ENCODE measurements at regions not wholly inside any gene's neighbourhood (a gene's known extent, or its start where the extent isn't known, plus 50 kb on each side); places are given as distances from the start of the nearest gene placed in this dataset.

DNA sequence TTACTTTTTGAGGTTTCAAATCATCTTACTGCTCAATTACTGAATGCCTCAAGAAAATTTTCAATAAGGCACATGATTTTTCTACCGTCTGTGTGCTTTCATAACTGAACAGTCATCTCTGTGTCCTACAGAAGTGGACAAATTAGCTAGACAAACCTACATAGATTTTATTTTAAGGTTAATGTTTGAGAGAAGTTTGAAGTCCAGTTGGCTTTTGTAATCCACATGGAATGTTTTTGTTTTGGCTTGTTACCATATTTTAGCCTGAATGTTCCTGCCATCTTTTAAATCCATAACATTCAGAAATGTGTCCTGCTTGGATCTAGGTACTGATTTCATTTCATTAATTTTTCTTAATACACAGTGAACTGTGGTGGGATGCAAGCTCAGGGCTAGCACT lies 730.1 kb downstream of the IGSF11 start:
- DNase-seq, result no peak

DNA sequence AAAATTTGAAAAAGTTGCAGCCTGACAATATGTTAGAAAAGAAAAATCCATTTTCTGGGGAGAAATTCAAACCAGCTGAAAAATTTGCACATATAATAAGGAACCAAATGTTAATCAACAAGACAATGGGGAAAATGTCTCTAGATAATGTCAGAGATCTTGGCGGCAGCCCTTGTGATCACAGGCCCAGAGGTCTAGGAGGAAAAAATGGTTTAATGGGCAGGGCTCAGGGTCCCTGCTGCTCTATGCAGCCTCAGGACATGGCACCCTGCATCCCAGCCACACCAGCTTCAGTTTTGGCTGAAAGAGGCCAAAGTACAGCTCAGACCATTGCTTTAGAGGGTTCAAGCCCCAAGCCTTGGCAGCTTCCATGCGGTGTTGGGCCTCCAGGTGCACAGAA lies 701.9 kb downstream of the IGSF11 start:
- no peak for DNase-seq

DNA sequence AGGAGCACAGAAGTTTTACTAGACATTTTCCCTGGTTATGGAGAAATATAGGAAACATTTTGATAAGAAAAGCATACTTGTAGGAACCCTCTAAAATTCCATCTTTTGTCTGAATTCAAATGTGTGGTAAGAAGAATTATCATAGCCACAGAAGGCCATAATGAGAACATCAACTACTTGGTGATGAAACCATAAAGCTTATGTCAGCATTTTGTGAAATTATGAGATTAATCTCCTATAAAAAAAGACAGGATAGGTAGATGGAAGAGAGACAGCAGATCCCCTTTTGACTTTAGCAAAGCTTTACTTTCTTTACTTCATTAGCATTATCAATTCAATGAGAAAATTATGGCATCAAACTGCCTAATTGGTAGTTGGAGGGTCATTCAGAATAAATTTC lies 697.0 kb downstream of the IGSF11 start:
- no peak for DNase-seq

DNA sequence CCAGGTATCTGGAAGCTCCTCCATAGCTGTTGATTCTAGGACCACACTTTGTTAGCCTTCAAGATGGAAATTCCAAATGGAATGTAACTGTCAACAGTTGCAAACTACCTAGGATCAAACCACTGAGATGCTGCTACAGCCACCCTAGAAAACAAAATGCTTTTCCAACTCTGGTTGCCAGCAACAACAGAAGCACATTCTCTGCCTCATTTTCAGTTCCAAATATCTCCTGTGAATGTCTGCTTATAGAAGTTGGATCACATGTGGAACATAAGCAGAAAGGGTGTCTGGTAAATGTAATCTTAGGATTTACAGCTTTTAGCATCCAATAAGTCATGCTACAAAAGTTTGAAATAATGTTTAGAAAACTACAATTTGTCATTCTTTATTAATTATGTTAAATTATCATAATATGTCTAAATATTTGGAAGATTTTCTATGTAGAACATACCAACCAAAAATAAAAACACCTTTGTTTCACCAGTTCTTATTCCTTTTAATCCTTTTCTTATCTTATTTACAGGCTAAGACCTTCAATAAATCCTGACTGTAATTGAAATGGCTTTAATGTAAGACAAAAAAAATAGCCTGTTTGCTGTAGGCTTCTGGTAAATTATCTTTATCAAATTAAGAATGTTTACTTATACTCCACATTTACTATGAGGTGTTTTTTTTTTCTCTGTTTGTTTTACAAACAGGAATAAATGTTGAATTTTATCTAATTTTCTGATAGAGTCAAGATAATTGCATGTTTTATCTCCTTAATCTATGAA lies 687.1 kb downstream of the IGSF11 start:
- DNase-seq, result no peak

DNA sequence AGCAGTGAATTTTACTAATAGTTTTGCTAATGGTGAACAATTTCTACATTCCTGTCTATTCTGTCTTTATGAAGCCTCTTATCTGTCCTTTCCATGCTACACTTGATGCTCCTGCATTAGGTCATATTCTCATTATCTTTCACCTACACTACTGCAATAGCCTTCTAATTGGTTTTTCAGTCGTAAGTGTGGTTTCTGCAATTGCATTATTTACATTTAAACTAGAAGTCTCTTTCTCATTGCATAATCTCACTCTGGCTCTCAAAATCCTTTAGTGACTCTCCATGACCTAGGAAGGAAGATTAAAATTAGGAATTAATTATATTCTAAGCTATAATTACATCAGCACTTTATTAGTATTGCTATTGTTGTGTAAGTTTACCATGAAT lies 686.5 kb downstream of the IGSF11 start:
- no peak for DNase-seq

DNA sequence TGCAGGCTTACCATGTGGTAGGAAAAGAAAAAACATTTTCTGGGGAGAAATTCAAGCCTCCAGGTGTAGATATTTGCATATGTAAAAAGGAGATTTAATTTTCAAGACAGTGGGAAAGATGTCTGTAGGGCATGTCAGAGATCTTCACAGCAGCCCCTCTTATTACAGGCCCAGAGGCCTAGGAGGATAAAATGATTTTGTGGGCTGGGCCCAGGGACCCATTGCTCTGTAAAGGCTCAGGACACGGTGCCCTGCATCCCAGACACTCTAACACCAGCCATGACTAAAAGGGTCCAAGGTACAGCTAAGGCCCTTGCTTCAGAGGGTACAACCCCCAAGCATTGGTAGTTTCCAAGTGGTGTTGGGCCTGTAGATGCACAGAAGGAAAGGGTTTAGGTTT lies 680.1 kb downstream of the IGSF11 start:
- DNase-seq, result no peak

DNA sequence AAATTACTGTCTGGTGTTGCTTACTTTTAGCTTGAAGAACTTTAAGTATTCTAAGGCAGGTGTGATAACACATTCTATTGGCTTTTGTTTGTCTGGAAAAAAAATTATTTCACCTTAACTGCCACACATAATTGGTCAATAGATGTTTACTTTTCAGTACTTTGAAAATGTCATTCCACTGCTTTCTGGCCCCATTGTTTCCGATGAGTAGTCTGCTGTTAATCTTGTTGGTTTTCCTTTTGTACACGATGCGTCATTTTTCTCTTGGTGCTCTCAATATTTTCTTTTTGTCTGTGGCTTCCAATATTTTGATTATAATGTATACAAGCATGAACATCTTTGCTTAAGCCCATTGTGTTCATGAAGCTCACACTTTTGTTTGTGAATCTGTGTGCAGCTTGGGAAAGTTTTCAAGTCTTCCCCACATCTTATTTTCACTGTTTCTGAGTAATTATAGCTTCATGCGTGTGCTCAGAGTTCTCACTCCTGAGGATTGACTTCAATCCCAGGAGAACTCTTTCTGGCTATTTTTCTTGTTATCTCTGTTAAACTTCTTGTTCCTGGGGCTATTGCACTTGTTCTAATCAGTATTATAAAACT lies 664.7 kb downstream of the IGSF11 start:
- DNase-seq, result no peak

DNA sequence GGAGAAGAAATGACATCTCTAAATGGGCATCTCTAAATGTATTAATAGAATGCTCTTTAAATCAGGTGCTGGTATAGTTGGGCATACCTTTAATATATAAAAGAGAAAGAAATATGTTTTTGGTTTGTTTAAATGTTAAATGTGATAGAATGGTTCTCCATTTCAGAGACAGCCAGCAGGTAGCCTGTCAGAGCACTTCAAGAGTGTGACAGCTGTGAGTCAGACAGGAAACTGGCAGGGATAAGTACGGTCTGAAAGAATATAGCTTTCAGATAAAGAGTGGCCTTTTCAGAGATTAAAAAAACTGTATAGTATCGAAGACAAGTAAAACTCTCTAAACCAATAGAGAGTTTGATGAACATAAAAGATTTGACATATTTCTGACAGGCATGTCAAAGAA lies 654.1 kb downstream of the IGSF11 start:
- no peak for DNase-seq

DNA sequence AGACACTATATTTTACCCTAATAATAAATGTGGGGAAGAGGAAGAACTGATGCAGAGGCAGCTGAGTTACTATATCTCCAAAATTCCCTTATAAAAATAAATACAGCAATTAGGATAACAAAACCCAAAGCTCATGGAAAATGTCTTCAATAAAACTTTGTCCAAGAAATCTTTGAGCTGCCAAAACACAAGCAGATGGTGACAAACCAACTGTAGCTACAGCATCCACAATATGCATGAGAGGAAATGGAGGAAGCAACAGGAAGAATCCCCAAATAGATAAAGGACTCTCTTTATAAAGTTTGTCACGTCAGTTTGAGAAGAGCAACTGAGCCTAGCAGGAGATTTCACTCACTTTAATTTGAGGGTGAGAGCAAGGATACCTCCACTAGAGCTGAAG lies 638.2 kb downstream of the IGSF11 start:
- DNase-seq, result no peak

DNA sequence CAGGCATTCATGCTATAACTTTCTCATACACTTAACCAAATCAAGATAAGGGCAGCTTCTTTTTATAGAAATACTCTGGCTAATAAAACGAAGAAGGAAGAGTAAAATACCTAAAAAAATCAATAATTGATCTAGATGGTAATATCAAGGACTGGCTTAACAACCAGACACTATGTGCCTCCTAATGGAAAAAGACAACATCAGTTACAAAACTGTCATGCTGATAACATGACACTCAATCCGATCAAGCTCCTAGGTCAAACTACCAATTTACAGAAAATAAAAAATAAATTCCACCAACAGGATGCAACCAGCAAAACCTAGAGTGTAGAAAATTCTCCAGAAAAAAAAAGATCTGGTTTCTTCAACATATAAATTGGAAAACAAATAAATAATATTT lies 634.6 kb downstream of the IGSF11 start:
- no peak for DNase-seq

DNA sequence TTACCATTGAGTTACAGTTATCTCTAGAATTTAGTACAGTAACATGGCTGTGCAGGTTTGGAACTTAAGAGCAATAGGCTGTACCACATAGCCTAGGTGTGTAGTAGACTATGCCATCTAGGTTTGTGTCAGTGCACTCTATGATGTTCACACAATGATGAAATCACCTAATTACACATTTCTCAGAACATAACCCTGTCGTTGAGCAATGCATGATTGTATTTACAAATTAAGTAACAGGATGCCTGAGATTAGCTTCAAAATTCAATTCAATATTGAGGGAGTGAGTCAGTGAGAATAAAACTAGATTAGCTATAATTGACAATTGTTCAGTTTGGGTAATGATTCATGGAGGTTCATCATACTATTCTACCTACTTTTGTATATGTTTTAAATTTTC lies 633.8 kb downstream of the IGSF11 start:
- DNase-seq, result no peak

DNA sequence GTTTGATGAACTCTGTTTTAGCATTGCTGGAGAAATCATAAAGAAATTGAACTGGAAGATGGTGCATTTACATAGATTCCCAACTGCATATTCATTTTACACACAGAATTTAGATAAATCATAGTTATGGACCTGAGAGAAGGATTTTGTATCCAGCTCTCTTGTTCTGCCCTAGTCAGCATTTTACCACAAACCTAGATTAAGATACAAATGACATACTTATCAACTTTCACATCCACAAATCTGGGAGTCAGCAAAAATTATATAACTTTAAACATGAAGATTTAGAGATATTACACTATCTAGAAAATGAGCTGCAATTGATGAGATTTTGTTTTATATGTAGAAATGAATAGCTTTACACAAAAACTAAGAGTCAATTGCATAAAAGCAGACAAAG lies 632.8 kb downstream of the IGSF11 start:
- DNase-seq, result no peak

DNA sequence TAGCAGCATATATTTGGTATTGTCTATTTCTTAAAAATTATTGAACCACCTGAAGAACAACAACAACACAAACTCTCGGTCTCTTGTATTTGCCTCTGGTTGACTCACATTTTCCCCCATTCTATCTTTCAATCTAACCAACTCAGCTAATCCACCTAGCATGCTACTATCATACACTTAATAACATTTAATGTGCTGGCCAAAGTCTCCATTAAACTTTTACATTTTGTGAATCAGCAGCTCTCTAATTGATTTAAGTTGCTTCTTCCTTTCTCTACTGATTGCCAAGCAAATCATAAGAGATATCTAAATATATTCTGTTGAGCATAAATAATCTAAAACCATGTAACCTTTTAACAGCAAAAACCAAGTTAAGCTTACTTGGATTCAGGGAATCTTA lies 631.7 kb downstream of the IGSF11 start:
- no peak for DNase-seq

DNA sequence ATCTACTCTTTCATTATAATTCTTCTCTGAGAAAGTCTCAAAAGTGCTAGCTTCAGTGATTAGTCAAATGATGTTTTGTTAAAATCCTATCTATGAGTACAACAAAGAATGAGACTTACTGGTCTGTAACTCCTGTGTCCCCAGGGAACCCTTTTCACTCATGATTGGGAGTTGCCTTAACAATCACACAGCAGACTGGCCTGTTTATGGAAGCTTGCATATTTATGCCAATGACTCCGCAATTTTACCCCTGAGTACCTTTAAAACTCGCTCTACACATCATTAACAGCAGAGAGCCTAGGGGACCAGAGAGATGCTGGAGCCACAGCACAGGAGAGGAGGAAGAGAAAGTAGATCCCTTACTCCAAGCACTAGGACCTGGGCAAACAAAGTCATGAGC lies 628.1 kb downstream of the IGSF11 start:
- DNase-seq, result no peak

DNA sequence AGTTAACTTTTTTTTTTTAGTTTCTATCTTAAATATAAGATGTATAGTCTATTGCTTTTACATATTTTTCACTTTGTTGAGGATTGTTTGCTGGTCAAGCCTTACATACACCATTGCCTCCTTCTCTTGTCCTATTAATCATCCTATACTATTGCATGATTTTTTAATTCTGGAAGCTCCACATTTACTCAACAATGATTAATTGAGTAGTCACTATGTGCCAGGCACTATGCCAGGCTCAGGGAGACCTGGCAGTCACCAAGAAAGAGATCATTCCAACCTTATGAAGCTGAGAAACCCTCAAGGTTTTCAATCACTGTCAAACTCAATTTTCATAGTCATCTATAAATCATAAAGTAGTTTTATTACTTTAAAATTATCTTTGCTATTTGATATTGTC lies 626.2 kb downstream of the IGSF11 start:
- DNase-seq, result no peak

DNA sequence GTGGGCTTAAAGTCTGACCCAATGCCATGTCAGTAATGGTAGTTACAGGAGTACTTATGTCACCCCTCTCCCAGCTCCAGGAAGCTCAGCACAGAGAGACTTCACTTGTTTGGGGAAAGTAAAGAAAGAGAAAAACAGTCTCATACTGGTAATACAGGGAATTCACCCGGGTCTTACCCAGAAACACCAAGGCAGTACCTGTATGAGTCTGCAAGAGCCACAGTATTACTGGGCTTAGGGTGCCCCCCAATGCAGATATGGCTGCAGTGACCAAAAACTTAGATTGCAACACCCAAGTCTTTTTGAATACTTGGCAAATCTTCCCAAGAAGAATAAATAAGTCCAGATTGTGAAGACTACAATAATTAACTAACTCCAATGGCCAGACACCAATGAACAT lies 622.1 kb downstream of the IGSF11 start:
- no peak for DNase-seq

DNA sequence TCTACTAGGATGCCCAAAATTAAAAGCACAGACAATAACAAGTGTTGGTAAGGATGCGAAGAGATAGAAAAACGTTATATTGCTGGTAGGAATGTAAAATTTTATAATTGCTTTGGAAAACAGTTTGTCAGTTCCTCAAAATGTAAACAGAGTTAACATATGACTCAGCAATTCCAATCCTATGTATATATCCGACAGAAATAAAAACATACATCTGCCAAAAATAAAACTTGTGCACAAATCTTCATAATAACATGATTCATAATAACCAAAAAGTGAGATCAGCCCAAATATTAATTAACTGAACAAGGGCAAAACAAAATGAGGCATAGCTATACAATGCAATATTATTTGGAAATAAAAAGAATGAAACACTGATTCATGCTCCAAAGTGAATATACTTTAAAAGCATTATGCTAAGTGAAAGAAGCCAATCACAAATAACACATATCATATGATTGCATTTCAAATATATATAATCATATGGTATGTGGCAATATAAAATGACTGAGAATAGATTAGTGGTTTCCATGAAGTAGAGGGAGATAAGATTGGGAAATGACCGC lies 609.3 kb downstream of the IGSF11 start:
- no peak for DNase-seq

DNA sequence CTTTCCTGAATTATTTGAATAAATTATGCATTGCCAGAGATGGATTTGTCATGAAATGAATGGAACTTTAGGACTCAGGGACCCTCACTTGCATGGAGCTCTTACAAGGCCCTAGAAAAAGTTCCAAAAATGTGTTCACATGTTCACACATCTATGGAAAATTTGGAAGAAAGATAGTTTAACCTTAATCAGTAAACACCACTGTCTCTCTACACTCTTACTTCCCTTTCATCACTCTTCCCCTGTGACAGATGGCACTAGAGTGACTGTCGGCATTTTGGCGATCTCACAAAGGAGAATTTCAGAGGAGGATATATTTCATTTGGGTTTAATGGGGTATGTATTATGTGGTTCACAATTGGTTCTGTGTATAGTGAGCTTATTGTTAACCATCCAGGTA lies 600.8 kb downstream of the IGSF11 start:
- no peak for DNase-seq

DNA sequence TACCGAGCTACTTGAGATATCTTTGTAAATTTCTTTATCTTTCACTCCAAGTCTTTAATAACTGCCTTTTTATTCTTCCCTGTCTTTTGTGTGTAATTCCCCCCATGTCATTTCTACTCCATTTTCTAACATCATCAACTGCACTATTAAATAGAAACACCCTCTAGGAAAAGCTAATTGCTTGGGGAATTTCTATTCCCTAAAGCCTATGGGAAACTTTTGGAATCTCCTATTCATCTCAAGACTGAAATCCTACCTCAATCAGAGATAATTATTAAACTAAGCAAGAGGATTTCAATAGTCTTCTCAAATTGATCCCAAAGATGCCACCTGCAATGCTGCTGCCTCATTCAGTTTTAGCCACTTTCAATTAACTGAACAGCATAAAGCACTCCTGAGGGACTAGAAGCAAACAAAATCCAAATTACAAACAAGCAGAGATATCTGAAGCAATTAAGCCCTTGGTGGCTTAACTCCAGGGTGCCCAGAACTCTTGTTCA lies 598.7 kb downstream of the IGSF11 start:
- no peak for DNase-seq

DNA sequence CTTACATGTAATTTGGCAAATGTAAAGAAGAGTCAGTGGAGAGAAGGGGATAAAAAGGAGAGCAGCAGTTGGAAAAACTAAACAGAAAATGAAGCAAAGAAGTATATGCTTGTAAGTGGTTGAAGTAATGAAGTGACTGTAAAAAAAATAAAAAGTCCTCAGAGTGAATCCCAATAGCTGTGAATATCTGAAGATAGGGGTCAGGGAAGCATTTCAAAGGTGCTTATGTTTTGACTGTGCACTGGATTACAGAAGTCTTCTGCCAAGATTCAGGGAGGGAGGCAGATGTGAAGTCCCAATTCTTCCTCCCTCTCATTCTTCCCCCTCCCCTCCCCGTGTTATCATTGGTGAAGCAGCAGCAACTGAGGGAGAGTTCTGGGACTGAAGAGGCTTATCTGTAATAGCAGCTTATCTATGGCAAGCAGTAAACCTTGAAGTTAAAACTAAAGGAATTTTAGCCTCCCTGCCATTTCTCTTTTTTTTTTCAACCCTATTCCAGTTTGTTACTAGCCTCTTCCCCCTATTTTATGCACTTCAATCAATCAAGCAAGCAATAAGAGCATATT lies 597.9 kb downstream of the IGSF11 start:
- no peak for DNase-seq

DNA sequence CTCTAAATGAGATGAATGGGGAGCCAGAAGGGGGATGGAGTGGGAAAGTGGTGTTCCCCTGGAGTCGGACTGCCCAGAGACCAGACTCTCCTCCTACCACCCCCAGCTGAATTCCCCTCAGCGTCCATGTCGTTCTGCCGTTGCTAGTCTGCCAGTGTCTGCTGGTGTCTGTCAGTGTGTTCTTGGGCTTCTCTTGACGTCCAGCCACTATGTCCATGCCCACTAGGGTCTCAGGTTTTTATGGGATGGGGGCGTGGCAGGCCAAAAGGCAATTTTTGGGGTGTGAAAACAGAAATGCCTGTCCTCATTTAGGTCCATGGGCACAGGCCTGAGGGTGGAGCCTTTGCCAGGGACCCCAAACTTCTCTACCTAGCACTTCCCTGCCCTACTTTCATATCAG lies 589.6 kb downstream of the IGSF11 start:
- DNase-seq, result no peak

DNA sequence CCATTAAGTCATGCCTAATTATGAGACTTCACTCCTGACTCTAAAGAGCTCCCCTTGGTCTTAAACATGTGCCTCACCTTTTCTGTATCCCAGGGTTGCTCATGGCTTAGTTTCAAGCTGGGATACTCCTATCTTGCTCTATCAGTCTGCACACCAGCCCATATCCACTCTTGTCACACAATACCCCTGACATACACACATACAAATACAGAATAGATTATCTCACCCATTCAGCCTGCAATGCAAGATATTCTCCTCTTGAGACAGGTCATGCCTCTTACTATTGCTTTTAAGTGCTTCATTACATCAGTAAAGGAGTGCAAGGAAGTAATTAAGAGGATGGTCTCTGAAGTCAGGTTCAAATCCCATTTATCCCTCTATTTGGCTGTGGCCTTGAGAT lies 587.3 kb downstream of the IGSF11 start:
- no peak for DNase-seq

DNA sequence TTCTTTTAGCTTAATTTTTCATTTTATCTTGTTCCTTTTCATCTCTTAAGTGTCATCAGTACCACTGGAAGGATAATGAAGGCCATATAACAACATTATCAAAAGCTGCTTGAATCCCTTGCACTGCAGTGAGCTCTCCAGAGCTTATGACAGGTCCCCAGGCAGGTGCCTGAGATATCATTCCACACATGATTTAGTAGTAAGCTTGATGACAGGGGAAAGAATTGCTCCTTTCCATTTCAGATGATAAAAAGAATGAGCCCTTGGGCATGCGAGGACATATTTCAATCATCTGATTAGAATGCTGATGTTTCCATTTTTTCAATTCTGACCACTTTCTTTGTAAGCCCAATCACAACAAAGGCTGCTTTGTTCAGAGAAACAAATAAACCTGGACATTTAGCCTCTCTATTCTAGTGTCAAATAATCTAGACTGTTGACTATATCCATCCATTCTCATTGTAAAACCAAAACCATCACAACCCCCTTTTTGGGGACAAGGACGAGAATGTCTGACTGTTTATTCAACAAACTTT lies 567.8 kb downstream of the IGSF11 start:
- no peak for DNase-seq
